GM23338 (cell line): ENCODE measurements at regions not wholly inside any gene's neighbourhood (a gene's known extent, or its start where the extent isn't known, plus 50 kb on each side); places are given as distances from the start of the nearest gene placed in this dataset.
A peak's percentile ranks its signal among the peaks of the same experiment; 100 is the strongest.

Experiments
- ATAC-seq: fragments of 200-7000 bp; cut with Tn5 transposase; 3 replicates; pipeline ENCODE4 v1.9.1; 2020
- DNase-seq: peaks from one replicate; pipeline ENCODE4 v3.0.0-alpha.2; 2015; ENCODE audit warnings: low spot score
- H2AFZ ChIP-seq: fragments of 200-600 bp; sonication (generic); 2 replicates; pipeline ENCODE4 v1.8.0; 2016; ENCODE audit warnings: antibody characterized with exemption, mild to moderate bottlenecking, moderate library complexity
- H3F3A ChIP-seq: fragments of 200-600 bp; sonication (generic); replicated peaks from 2 replicates; pipeline ENCODE4 v1.8.0; 2017; ENCODE audit warnings: antibody characterized with exemption, mixed run types, low read depth
- H3K27ac ChIP-seq: fragments of 200-600 bp; sonication (generic); 2 replicates; pipeline ENCODE4 v1.6.1; 2016; ENCODE audit warnings: low read depth
- H3K27me3 ChIP-seq: fragments of 200-600 bp; sonication (generic); 2 replicates; pipeline ENCODE4 v1.8.0; 2016; ENCODE audit warnings: mild to moderate bottlenecking, mixed run types, moderate library complexity; ENCODE audit not compliant: insufficient read depth
- H3K36me3 ChIP-seq: fragments of 200-600 bp; sonication (generic); 2 replicates; pipeline ENCODE4 v1.8.0; 2016; ENCODE audit warnings: mild to moderate bottlenecking; ENCODE audit not compliant: insufficient read depth
- H3K4me1 ChIP-seq: fragments of 200-600 bp; sonication (generic); 2 replicates; pipeline ENCODE4 v1.8.0; 2016; ENCODE audit warnings: mild to moderate bottlenecking, moderate library complexity; ENCODE audit not compliant: insufficient read depth
- H3K4me2 ChIP-seq: fragments of 200-600 bp; sonication (generic); 2 replicates; pipeline ENCODE4 v1.7.1; 2017; ENCODE audit warnings: mixed run types
- H3K4me3 ChIP-seq: fragments of 200-600 bp; sonication (generic); 2 replicates; pipeline ENCODE4 v1.6.1; 2016; ENCODE audit warnings: mixed run types
- H3K79me2 ChIP-seq: fragments of 200-600 bp; sonication (generic); replicated peaks from 2 replicates; pipeline ENCODE4 v1.8.0; 2017; ENCODE audit warnings: mild to moderate bottlenecking; ENCODE audit not compliant: insufficient read depth
- H3K9me2 ChIP-seq: fragments of 200-600 bp; sonication (generic); 2 replicates; pipeline ENCODE4 v1.8.0; 2017; ENCODE audit not compliant: insufficient read depth
- H4K20me1 ChIP-seq: fragments of 200-600 bp; sonication (generic); replicated peaks from 2 replicates; pipeline ENCODE4 v1.8.0; 2017; ENCODE audit warnings: mild to moderate bottlenecking; ENCODE audit not compliant: insufficient read depth
- H3K27ac Mint-ChIP-seq: 2 replicates; pipeline ENCODE4 v1.8.0; 2020; ENCODE audit warnings: inconsistent platforms, mild to moderate bottlenecking, moderate library complexity, mixed read lengths
- H3K27me3 Mint-ChIP-seq: 3 replicates; pipeline ENCODE4 v1.8.0; 2022; ENCODE audit warnings: low read depth, mild to moderate bottlenecking, moderate library complexity, mixed read lengths, inconsistent platforms; ENCODE audit not compliant: insufficient read depth, poor library complexity
- H3K36me3 Mint-ChIP-seq: 3 replicates; pipeline ENCODE4 v1.8.0; 2021; ENCODE audit warnings: low read depth, mild to moderate bottlenecking, inconsistent platforms, moderate library complexity, mixed read lengths
- H3K4me1 Mint-ChIP-seq: 3 replicates; pipeline ENCODE4 v1.8.0; 2020; ENCODE audit warnings: mild to moderate bottlenecking, inconsistent platforms, mixed read lengths
- H3K4me3 Mint-ChIP-seq: 3 replicates; pipeline ENCODE4 v1.8.0; 2021; ENCODE audit warnings: moderate library complexity, mild to moderate bottlenecking, inconsistent platforms, mixed read lengths
- H3K9me3 Mint-ChIP-seq: 3 replicates; pipeline ENCODE4 v1.8.0; 2020; ENCODE audit warnings: moderate library complexity, mild to moderate bottlenecking, inconsistent platforms, mixed read lengths
- POLR2AphosphoS5 ChIP-seq: IDR thresholded peaks from 2 replicates; pipeline ENCODE4 v1.6.1; 2016; ENCODE audit warnings: antibody characterized with exemption, low read depth
- ZNF462 ChIP-seq: fragments of 250-450 bp; sonication (Bioruptor Pico); IDR thresholded peaks from 2 replicates; pipeline ENCODE4 v1.5.0; 2020; ENCODE audit warnings: mild to moderate bottlenecking, moderate library complexity
- TF ChIP-seq, protein P1 (sequence below), 2 experiments: fragments of 200-600 bp in 1 of 2; sonication (generic) in 1 of 2; conservative IDR thresholded peaks; 2 replicates each; pipeline versions ENCODE4 v1.5.1 to v1.6.1; 2016 to 2017; ENCODE audit warnings: antibody characterized with exemption in 2 of 2, low read depth in 2 of 2, mild to moderate bottlenecking in 2 of 2, moderate library complexity in 1 of 2

DNA sequence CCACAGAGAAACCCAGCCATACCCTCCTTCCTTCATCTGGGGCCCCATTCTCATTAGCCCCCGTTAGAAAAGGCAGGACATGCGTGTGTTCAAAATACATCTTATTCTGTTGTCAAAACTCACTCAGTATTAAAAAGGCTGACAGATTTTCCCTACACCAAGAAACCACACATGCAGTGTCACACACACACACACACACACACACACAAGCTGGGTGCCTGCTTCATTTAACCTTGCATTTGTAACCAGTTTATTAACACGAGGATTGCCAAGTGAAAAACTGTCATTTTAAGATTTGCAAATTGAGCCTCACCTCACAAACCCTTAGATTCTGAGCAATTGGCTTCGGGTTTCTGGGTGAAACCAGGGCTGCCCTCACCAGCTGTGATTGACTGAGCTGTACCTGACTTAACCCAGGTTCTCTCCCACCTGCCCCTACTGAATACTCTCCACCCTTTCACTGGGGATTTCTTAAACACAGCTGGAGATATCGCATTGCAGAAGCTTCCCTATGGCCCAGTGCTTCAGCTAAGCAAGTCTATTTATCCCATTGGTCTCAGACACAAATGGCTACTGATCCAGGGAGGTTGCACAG, 172.7 kb upstream of the ZNF507 start:
- Histone ChIP-seq H3K36me3 (no peaks in the 10 kb centered on the region), H2AFZ (peak overlapping the region; percentile 74; the same call in 1 of the 2 replicates), H3K27ac (no peak overlapping the region), H3K4me1 (no peaks in the 10 kb centered on the region; the same call in 1 of the 2 replicates), H4K20me1 (no peaks in the 10 kb centered on the region), H3K4me2 (no peak overlapping the region), H3K4me3 (no peak overlapping the region), H3F3A (no peaks in the 10 kb centered on the region), H3K79me2 (no peaks in the 10 kb centered on the region), H3K9me2 (no peaks in the 10 kb centered on the region), H3K27me3 (no peaks in the 10 kb centered on the region)
- peaks cover 15% of the 10 kb centered on the region; the same call in 2 of the 3 replicates for H3K4me1 Mint-ChIP-seq
- no peaks in the 10 kb centered on the region for H3K27me3 Mint-ChIP-seq
- peak; percentile 93 for ATAC-seq
- H3K27ac Mint-ChIP-seq: no peak overlapping the region
- no peaks in the 10 kb centered on the region for H3K36me3 Mint-ChIP-seq
- no peak overlapping the region for H3K4me3 Mint-ChIP-seq
- peak; percentile 13 for DNase-seq
- no peak for TF ChIP-seq ZNF462 (CRISPR knock-in tag)
- no peaks in the 10 kb centered on the region for H3K9me3 Mint-ChIP-seq

DNA sequence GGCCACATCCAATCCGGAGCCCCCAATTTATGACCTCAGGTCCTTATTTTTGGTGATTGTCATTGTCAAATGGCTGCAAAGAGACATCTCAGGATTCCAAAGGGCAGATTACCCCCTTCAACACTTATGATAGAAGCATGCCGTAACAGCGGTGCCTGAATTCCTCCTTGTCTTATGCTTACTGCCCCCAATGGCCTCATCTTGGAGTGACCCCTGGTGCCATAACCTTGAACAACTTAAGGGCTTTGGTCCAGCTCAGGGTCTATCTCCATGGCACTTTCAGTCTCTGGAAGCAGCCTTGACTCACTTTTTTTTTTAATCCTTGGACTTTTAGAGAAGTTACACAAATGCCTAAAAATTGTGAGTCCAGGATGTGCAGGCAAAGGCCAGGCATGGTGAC, 171.6 kb upstream of the ZNF507 start:
- Mint-ChIP-seq H3K9me3 (no peaks in the 10 kb centered on the region), H3K27ac (no peak overlapping the region), H3K4me3 (no peak overlapping the region), H3K4me1 (peaks cover 15% of the 10 kb centered on the region; the same call in 2 of the 3 replicates), H3K36me3 (no peaks in the 10 kb centered on the region), H3K27me3 (no peaks in the 10 kb centered on the region)
- ATAC-seq: no peak
- no peaks in the 10 kb centered on the region for H3K79me2 ChIP-seq
- H3K9me2 ChIP-seq: no peaks in the 10 kb centered on the region
- no peak for TF ChIP-seq POLR2AphosphoS5
- TF ChIP-seq, protein P1, sequence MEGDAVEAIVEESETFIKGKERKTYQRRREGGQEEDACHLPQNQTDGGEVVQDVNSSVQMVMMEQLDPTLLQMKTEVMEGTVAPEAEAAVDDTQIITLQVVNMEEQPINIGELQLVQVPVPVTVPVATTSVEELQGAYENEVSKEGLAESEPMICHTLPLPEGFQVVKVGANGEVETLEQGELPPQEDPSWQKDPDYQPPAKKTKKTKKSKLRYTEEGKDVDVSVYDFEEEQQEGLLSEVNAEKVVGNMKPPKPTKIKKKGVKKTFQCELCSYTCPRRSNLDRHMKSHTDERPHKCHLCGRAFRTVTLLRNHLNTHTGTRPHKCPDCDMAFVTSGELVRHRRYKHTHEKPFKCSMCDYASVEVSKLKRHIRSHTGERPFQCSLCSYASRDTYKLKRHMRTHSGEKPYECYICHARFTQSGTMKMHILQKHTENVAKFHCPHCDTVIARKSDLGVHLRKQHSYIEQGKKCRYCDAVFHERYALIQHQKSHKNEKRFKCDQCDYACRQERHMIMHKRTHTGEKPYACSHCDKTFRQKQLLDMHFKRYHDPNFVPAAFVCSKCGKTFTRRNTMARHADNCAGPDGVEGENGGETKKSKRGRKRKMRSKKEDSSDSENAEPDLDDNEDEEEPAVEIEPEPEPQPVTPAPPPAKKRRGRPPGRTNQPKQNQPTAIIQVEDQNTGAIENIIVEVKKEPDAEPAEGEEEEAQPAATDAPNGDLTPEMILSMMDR (conservative IDR thresholded peaks at IDR 0.05; ENCODE audit: low read depth in 2 of 2): peak in 1 of 2 experiments; percentile 35; a peak in 2 of 4 replicates
- H3F3A ChIP-seq: no peaks in the 10 kb centered on the region
- H3K4me1 ChIP-seq: no peaks in the 10 kb centered on the region; the same call in 1 of the 2 replicates
- no peak overlapping the region for H3K4me2 ChIP-seq
- no peak overlapping the region for H3K27ac ChIP-seq
- DNase-seq: peak; percentile 24
- H4K20me1 ChIP-seq: no peaks in the 10 kb centered on the region
- no peak overlapping the region for H2AFZ ChIP-seq
- no peak overlapping the region for H3K4me3 ChIP-seq
- no peaks in the 10 kb centered on the region for H3K36me3 ChIP-seq
- H3K27me3 ChIP-seq: no peaks in the 10 kb centered on the region
